Mesodermal cell (in vitro differentiated cells): ENCODE measurements at regions not wholly inside any gene's neighbourhood (a gene's known extent, or its start where the extent isn't known, plus 50 kb on each side); places are given as distances from the start of the nearest gene placed in this dataset.

Experiments used
- H3K27ac ChIP-seq: 2 replicates; pipeline ENCODE4 v1.7.0; 2013; ENCODE audit warnings: mild to moderate bottlenecking, low read depth, low read length, moderate library complexity; ENCODE audit not compliant: severe bottlenecking
- H3K36me3 ChIP-seq: 2 replicates; pipeline ENCODE4 v1.7.1; 2013; ENCODE audit warnings: mild to moderate bottlenecking, low read length, moderate library complexity; ENCODE audit not compliant: control insufficient read depth, insufficient read depth
- H3K4me1 ChIP-seq: one replicate; pipeline ENCODE4 v1.7.1; 2013; ENCODE audit warnings: mild to moderate bottlenecking, low read length; ENCODE audit not compliant: insufficient read depth, control insufficient read depth, poor library complexity, severe bottlenecking
- H3K4me3 ChIP-seq: 2 replicates; pipeline ENCODE4 v1.7.0; 2013; ENCODE audit warnings: low read length, control low read depth, mild to moderate bottlenecking; ENCODE audit not compliant: insufficient read depth, poor library complexity, severe bottlenecking; ENCODE audit errors: extremely low read depth
- H3K9me3 ChIP-seq: 2 replicates; pipeline ENCODE4 v1.7.1; 2013; ENCODE audit warnings: mild to moderate bottlenecking, low read length, moderate library complexity; ENCODE audit not compliant: control insufficient read depth
- WGBS, 2 experiments: methylation state at CpG; one replicate each; pipeline ENCODE4 v1.1.5; 2013; ENCODE audit warnings: missing lambda C conversion rate in 2 of 2; ENCODE audit not compliant: insufficient coverage in 2 of 2; 5-methylcytosine and 5-hydroxymethylcytosine counted together

DNA sequence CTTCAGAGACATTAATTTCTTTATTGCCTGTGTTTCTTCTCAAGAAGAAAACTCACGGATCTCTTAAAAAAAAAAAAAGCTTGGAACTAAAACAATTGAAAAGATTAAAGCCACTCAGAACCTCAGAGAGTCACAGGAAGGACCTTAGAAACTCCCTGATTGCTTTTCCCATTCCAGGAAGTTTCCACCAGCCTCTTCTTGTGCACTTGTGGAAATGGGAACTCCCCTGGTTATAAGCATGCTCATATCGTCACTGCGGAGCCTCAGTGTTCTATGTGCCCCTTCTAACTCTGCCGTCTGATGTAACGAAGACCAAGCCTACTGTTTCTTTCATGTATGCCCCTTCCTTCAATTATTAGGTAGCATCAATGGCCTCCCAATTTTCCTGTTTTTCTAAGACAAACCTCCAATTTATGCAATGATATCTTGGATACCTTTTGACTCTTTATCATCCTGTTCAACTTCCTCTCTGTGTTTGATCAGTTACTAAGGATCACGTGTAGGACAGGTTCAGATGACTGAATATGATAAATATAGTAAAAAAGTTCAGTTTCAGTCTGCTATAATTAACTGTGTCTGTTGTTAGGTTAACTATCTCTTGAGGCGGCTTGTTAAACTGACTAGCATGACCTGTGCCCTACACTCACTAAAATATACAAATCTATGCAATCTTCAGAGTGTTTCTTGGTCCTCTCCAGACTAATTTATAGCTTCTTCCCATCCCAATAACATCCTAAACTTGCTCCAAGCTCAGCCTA, 593.7 kb upstream of the CHAC2 start:
- Histone ChIP-seq H3K4me3 (no peak overlapping the region), H3K27ac (no peak overlapping the region), H3K9me3 (no peaks in the 10 kb centered on the region), H3K4me1 (no peaks in the 10 kb centered on the region), H3K36me3 (no peaks in the 10 kb centered on the region)
- WGBS, 2 experiments, result 86 to 92% methylated on average over 5 to 6 of the region's 7 CpGs

DNA sequence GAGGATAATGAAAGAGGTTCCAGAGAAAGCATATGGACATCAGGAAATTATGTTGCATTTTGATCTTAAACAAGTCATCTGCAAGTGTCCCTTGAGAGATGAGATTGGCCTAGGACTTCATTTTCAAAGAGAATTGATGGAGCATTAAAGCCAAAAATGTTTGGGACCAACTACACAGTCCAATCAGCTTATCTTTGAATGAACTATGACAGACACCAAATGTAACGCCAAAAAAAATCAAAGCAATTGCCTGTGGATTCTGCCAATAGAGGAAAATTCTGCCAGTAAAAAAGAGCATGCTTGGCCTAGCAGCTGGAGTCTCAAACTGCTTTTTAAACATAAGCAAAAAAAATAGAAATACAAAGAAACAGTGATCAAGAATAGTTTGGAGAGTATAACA, 594.5 kb upstream of the CHAC2 start:
- Histone ChIP-seq H3K36me3 (no peaks in the 10 kb centered on the region), H3K4me3 (no peak overlapping the region), H3K27ac (no peak overlapping the region), H3K4me1 (no peaks in the 10 kb centered on the region), H3K9me3 (no peaks in the 10 kb centered on the region)
- WGBS, 2 experiments, result 80 to 100% methylated on average over 1 of the region's 1 CpG

DNA sequence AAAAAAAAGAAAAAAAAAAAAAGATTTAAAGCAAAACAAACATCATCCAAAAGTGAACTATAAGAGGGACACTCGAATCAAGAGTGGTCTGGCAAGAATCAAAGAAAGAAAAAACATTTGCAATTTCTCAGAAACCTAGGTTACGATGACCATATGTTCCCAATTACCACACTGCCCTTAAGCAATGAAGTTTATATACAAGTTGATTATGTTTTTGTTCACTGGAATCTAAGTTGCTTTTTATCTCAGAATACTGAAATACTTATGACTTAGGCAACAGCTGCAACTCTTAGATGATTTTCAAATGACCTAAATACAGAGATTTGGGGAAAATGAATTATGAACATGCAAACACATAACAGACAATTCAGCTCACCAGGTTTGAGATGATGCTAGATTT, 597.1 kb upstream of the CHAC2 start:
- no peak overlapping the region for H3K4me3 ChIP-seq
- H3K27ac ChIP-seq, result no peak overlapping the region
- H3K4me1 ChIP-seq, result no peaks in the 10 kb centered on the region
- no peaks in the 10 kb centered on the region for H3K9me3 ChIP-seq
- no peaks in the 10 kb centered on the region for H3K36me3 ChIP-seq
- no CpG with 5 or more reads among the region's 2 CpGs for WGBS, 2 experiments

DNA sequence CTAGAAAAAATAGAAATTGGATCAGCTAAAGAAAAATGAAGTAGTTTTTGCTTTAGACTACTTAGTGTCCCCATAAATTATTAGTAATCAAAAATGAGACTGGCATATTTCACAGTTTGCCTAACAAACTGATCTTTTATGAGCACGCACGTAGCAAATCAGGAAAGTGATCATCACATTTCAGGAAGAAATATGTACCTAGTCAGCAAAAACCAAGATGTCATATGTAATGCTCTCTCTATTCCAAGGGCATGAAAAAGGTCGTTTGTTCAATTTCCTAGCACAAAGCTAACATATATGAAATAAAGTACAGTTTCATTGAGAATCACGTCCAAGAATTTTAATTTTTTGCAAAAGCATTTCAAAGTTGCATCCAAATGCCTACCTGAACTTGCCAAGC, 600.4 kb upstream of the CHAC2 start:
- no peaks in the 10 kb centered on the region for H3K9me3 ChIP-seq
- H3K27ac ChIP-seq, result no peak overlapping the region
- H3K4me3 ChIP-seq, result no peak overlapping the region
- no peaks in the 10 kb centered on the region for H3K4me1 ChIP-seq
- 94% methylated on average over 2 of the region's 4 CpGs; no CpG with 5 or more reads in 1 of the 2 experiments for WGBS, 2 experiments
- H3K36me3 ChIP-seq, result no peaks in the 10 kb centered on the region

DNA sequence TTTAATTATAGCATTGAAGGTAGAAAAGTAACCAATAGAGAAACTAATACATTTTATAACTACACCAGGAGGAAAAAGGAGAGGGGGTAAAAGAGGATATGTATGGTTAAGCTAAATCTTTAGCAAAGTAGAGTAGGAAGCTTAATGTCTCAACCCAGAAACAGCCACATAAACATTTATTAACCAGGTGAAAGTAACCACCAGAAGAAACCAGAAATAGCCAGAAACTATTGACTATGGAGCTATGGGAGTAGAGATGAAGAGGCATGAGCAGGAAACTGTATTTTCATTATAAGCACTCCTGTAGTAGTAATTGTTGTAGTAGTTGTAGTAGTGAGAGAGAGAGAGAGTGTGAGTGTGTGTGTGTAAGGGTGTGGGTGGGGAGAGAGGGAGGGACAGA, 617.5 kb upstream of the CHAC2 start:
- Histone ChIP-seq H3K4me3 (no peak overlapping the region), H3K27ac (no peak overlapping the region), H3K4me1 (no peaks in the 10 kb centered on the region), H3K9me3 (no peaks in the 10 kb centered on the region), H3K36me3 (no peaks in the 10 kb centered on the region)

DNA sequence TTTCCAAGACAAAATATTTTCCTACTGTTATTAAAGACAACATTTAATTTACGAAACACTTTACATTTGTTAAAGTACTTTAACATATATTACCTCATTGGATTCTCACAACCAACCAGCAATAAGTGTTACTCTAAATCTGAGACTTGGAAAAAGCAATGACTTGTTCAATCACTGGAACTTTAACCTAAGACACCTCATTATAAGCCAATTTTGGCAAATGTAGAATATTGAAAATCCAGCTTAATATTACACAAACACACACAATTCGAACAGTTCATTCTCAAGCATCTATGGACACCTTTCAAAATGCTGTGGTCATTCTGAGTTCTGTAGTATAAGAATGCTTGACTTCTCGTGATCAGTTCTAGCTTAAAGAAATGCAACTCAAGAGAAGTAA, 619.4 kb upstream of the CHAC2 start:
- Histone ChIP-seq H3K4me1 (no peaks in the 10 kb centered on the region), H3K27ac (no peak overlapping the region), H3K4me3 (no peak overlapping the region), H3K9me3 (no peaks in the 10 kb centered on the region), H3K36me3 (no peaks in the 10 kb centered on the region)
- 80% methylated on average over 1 of the region's 3 CpGs; no CpG with 5 or more reads in 1 of the 2 experiments for WGBS, 2 experiments

DNA sequence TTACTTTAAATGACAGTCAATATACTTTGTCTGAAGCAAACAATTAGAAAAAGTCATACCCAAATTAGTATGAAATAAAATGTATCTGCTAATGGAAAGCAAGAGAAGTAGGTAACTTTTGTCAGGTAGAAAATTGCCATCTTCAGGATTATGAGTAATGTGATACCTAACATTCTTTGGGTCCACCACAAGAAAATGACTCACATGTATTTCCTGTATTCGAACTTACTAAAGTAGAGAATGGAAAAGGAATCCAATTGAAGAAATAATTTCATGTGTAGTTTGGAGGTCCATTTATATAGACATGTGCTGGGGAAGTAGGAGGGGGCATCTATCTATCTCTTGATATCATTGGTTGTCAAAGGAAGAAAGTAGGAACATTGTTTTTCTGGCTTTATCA, 636.2 kb upstream of the CHAC2 start:
- H3K36me3 ChIP-seq, result no peaks in the 10 kb centered on the region
- no peak overlapping the region for H3K4me3 ChIP-seq
- WGBS, 2 experiments, result no CpG with 5 or more reads among the region's 1 CpG
- no peak overlapping the region for H3K27ac ChIP-seq
- H3K9me3 ChIP-seq, result no peaks in the 10 kb centered on the region
- peaks cover 13% of the 10 kb centered on the region for H3K4me1 ChIP-seq

DNA sequence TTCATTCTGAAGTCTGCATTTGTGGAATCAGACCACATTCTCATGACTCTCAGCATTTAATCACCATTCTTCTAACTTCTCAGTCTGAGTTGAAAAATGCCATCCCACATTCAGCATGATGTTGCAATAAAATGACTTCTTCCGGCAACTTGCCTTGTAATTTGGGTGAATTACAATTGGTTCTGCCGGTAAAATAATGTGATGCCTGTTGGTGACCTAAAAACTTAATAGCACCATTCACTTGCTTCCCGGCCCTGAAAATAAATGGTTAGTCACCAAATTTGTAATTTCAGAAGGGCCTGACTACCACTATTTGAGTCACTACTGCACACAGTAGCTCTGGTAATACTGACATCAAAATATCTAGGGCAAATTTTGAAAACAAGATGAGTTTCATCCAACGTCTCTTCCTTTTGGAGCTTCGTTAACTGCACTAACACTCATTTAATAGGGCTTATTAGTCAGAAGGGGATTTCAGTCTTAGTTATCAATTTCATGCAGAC, 637.1 kb upstream of the CHAC2 start:
- Histone ChIP-seq H3K4me1 (peaks cover 13% of the 10 kb centered on the region), H3K9me3 (no peaks in the 10 kb centered on the region), H3K27ac (no peak overlapping the region), H3K4me3 (no peak overlapping the region), H3K36me3 (no peaks in the 10 kb centered on the region)
- WGBS, 2 experiments, result 100% methylated on average over 3 of the region's 5 CpGs; no CpG with 5 or more reads in 1 of the 2 experiments

DNA sequence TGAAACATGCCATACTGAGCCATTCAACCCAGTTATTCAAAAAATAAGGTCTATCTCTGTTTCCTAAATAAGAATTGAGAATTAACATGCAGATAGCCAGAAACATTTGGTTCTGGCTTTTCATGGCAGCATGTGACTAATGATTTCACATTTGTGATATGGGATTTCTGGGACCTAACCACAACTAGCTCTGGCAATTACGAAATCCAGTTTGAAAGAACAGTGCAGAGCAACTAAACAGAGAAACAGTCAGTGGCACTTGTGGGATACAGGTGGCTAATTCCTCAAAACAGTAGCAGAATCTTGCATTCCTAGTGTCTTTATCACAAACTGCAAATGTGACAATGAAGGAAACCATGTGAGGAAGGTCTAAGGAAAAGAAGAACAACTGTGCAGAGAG, 637.8 kb upstream of the CHAC2 start:
- Histone ChIP-seq H3K9me3 (no peaks in the 10 kb centered on the region), H3K4me1 (peaks cover 13% of the 10 kb centered on the region), H3K27ac (peak overlapping the region; percentile 17), H3K4me3 (no peak overlapping the region), H3K36me3 (no peaks in the 10 kb centered on the region)
- WGBS, 2 experiments, result 90 to 100% methylated on average over 1 of the region's 1 CpG

DNA sequence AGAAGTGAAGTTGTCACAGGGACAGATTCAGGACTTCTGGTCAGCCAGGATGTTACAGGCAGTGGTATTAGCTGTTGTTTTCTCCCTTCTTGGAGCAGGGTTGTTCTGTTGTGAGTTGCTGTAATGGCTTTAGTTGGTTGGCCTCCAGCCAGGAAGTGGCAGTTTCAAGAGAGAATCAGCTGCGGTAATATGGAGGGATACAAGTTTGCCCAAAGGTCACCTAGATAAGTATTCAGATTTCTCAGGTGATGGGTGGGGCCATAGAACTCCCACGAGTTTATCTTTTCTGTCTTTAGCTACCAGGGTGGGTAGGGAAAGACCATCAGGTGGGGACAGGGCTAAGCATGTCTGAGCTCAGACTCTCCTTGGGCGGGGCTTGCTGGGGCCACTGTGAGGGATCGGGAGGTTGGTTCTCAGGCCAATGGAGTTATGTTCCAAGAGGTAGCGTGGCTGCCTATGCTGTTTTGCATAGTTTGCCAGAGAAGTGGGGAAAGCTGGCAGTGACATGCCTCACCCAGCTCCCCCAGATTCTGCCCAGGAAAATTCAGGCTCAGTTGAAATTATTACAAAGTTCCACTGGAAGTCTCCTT, 640.4 kb upstream of the CHAC2 start:
- WGBS, 2 experiments, result 87 to 91% methylated on average over 3 to 4 of the region's 5 CpGs

DNA sequence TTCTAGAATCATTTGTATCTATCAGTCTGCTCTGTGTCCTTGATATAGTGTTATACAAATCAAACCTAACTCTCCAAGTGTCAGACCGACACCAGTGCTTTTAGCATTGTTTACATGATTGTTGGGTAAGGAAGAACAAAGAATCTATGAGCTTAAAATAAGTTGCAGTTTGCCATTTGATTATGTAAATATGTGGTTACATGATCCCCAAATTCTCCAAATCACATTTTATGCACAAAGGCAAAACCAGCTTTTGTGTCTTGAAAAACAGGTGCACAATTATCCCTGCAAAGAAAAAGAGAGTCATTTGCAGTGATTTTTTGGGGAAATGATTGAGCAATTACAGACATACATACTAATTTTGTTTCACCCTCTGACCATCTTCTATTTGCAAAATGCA, 652.6 kb upstream of the CHAC2 start:
- Histone ChIP-seq H3K4me1 (no peaks in the 10 kb centered on the region), H3K9me3 (no peaks in the 10 kb centered on the region), H3K36me3 (no peaks in the 10 kb centered on the region), H3K4me3 (no peak overlapping the region), H3K27ac (no peak overlapping the region)
- no CpG with 5 or more reads among the region's 1 CpG for WGBS, 2 experiments

More for the DNA sequence above, 640.4 kb upstream of the CHAC2 start:
- Histone ChIP-seq H3K36me3 (no peaks in the 10 kb centered on the region), H3K4me3 (no peak overlapping the region), H3K27ac (no peak overlapping the region), H3K4me1 (peaks cover 13% of the 10 kb centered on the region), H3K9me3 (no peaks in the 10 kb centered on the region)
